Nephron progenitor cell (in vitro differentiated cells): ENCODE measurements at regions not wholly inside any gene's neighbourhood (a gene's known extent, or its start where the extent isn't known, plus 50 kb on each side); places are given as distances from the start of the nearest gene placed in this dataset.
A peak's percentile ranks its signal among the peaks of the same experiment; 100 is the strongest.

Experiments used
- DNase-seq: peaks from one replicate; pipeline ENCODE4 v3.0.0; 2021
- H3K27ac Mint-ChIP-seq: 2 replicates; pipeline ENCODE4 v1.8.0; 2021; ENCODE audit warnings: mild to moderate bottlenecking, moderate library complexity, mixed read lengths
- H3K27me3 Mint-ChIP-seq: 2 replicates; pipeline ENCODE4 v1.8.0; 2021; ENCODE audit warnings: mild to moderate bottlenecking, low read depth, mixed read lengths; ENCODE audit not compliant: poor library complexity
- H3K36me3 Mint-ChIP-seq: 2 replicates; pipeline ENCODE4 v1.8.0; 2021; ENCODE audit warnings: low read depth, mixed read lengths
- H3K4me1 Mint-ChIP-seq: 2 replicates; pipeline ENCODE4 v1.8.0; 2021; ENCODE audit warnings: mixed read lengths
- H3K4me3 Mint-ChIP-seq: 2 replicates; pipeline ENCODE4 v1.8.0; 2021; ENCODE audit warnings: mild to moderate bottlenecking, moderate library complexity, mixed read lengths
- H3K9me3 Mint-ChIP-seq: 2 replicates; pipeline ENCODE4 v1.8.0; 2021; ENCODE audit warnings: mild to moderate bottlenecking, moderate library complexity, mixed read lengths
- CTCF ChIP-seq: fragments of 200-600 bp; sonication (generic); IDR thresholded peaks from 2 replicates; pipeline ENCODE4 v1.5.0; 2021; ENCODE audit warnings: antibody characterized with exemption

GRCh38 chr4:123848606-123849005 is 452.0 kb downstream of the SPRY1 start:
- H3K27me3 Mint-ChIP-seq, result no peaks in the 10 kb centered on the region

GRCh38 chr4:123849495-123849894 is 452.9 kb downstream of the SPRY1 start:
- Mint-ChIP-seq H3K4me1 (peaks cover 18% of the 10 kb centered on the region), H3K36me3 (peaks cover 16% of the 10 kb centered on the region), H3K4me3 (no peak overlapping the region), H3K27ac (peak overlapping the region; percentile 48), H3K27me3 (no peaks in the 10 kb centered on the region), H3K9me3 (peaks cover 19% of the 10 kb centered on the region)
- no peak for TF ChIP-seq CTCF
- no peak for DNase-seq

More at GRCh38 chr4:123848606-123849005, 452.0 kb downstream of the SPRY1 start:
- H3K4me3 Mint-ChIP-seq, result no peak overlapping the region
- no peak overlapping the region for H3K27ac Mint-ChIP-seq
- peaks cover 28% of the 10 kb centered on the region for H3K9me3 Mint-ChIP-seq
- H3K36me3 Mint-ChIP-seq, result peaks cover 25% of the 10 kb centered on the region
- H3K4me1 Mint-ChIP-seq, result peaks cover 9% of the 10 kb centered on the region
- TF ChIP-seq CTCF, result no peak
- no peak for DNase-seq

GRCh38 chr4:123851521-123851920 is 454.9 kb downstream of the SPRY1 start:
- no peak overlapping the region for H3K27ac Mint-ChIP-seq
- H3K36me3 Mint-ChIP-seq, result peaks cover 5% of the 10 kb centered on the region
- peaks cover 29% of the 10 kb centered on the region for H3K4me1 Mint-ChIP-seq
- no peaks in the 10 kb centered on the region for H3K27me3 Mint-ChIP-seq
- peaks cover 5% of the 10 kb centered on the region for H3K9me3 Mint-ChIP-seq
- DNase-seq, result no peak
- no peak for TF ChIP-seq CTCF
- H3K4me3 Mint-ChIP-seq, result no peak overlapping the region

GRCh38 chr4:123853651-123854050 is 457.1 kb downstream of the SPRY1 start:
- DNase-seq, result no peak
- Mint-ChIP-seq H3K4me1 (peaks cover 48% of the 10 kb centered on the region), H3K36me3 (peaks cover 5% of the 10 kb centered on the region), H3K27me3 (no peaks in the 10 kb centered on the region), H3K27ac (peak overlapping the region; percentile 46), H3K9me3 (peaks cover 5% of the 10 kb centered on the region), H3K4me3 (no peak overlapping the region)
- TF ChIP-seq CTCF, result no peak

GRCh38 chr4:123856689-123857545 is 460.3 kb downstream of the SPRY1 start:
- H3K4me1 Mint-ChIP-seq, result peaks cover 53% of the 10 kb centered on the region
- peak; percentile 10 for TF ChIP-seq CTCF
- H3K27me3 Mint-ChIP-seq, result no peaks in the 10 kb centered on the region
- peak overlapping the region; percentile 90 for H3K27ac Mint-ChIP-seq
- DNase-seq, result peak; percentile 20
- H3K4me3 Mint-ChIP-seq, result peak overlapping the region; percentile 39
- peaks cover under 1% of the 10 kb centered on the region for H3K36me3 Mint-ChIP-seq
- peaks cover 2% of the 10 kb centered on the region for H3K9me3 Mint-ChIP-seq

GRCh38 chr4:123858465-123858864 is 461.9 kb downstream of the SPRY1 start:
- Mint-ChIP-seq H3K36me3 (no peaks in the 10 kb centered on the region), H3K4me1 (peaks cover 68% of the 10 kb centered on the region), H3K27me3 (no peaks in the 10 kb centered on the region), H3K9me3 (no peaks in the 10 kb centered on the region), H3K27ac (peak overlapping the region; percentile 27), H3K4me3 (no peak overlapping the region)
- TF ChIP-seq CTCF, result no peak
- DNase-seq, result no peak
